Aorta (tissue), 5 donors: ENCODE measurements at regions not wholly inside any gene's neighbourhood (a gene's known extent, or its start where the extent isn't known, plus 50 kb on each side); places are given as distances from the start of the nearest gene placed in this dataset.

Experiments used
- ATAC-seq: fragments of 200-7000 bp; cut with Tn5 transposase; one replicate; pipeline ENCODE4 v1.9.1; 2022; ENCODE audit warnings: moderate library complexity; ENCODE audit not compliant: low FRiP score
- DNase-seq, 2 donors: peaks; one replicate each; pipeline ENCODE4 v3.0.0-alpha.2; 2020
- H3K27ac ChIP-seq, 2 donors: one replicate each; pipeline ENCODE4 v1.5.1; 2013; ENCODE audit warnings: low read length in 2 of 2, mild to moderate bottlenecking in 2 of 2, moderate library complexity in 2 of 2, control low read depth in 1 of 2, inconsistent platforms in 1 of 2, low read depth in 1 of 2
- H3K27me3 ChIP-seq, 2 donors: one replicate each; pipeline ENCODE4 v1.6.1; 2013; ENCODE audit warnings: control low read depth in 1 of 2, low read length in 1 of 2, mild to moderate bottlenecking in 1 of 2, moderate library complexity in 1 of 2; ENCODE audit not compliant: insufficient read depth in 2 of 2, control insufficient read depth in 1 of 2
- H3K36me3 ChIP-seq, 2 donors: one replicate each; pipeline ENCODE4 v1.6.1; 2013; ENCODE audit warnings: control low read depth in 1 of 2, low read length in 1 of 2, mild to moderate bottlenecking in 1 of 2; ENCODE audit not compliant: insufficient read depth in 2 of 2, control insufficient read depth in 1 of 2
- H3K4me1 ChIP-seq, 2 donors: one replicate each; pipeline ENCODE4 v1.6.1; 2013; ENCODE audit warnings: low read length in 2 of 2, control low read depth in 1 of 2, mild to moderate bottlenecking in 1 of 2, moderate library complexity in 1 of 2; ENCODE audit not compliant: insufficient read depth in 2 of 2, control insufficient read depth in 1 of 2
- H3K4me3 ChIP-seq, 2 donors: one replicate each; pipeline ENCODE4 v1.5.1; 2013; ENCODE audit warnings: low read length in 2 of 2, control low read depth in 1 of 2, mild to moderate bottlenecking in 1 of 2
- H3K9me3 ChIP-seq: one replicate; pipeline ENCODE4 v1.6.1; 2013; ENCODE audit warnings: mild to moderate bottlenecking, low read length; ENCODE audit not compliant: control insufficient read depth
- WGBS, 2 donors: extraction: QIAGEN DNeasy Blood & Tissue Kit; methylation state at CpG; one replicate each; pipeline ENCODE4 v1.1.7; 2013; 5-methylcytosine and 5-hydroxymethylcytosine counted together
- intact Hi-C, 2 donors: fragments of 100-400 bp; cut with DNase I; formaldehyde crosslinking; loops; one replicate each; pipeline versions ENCODE4 v1.14.2 to v1.15.0; 2022
- donor health status: healthy with polysubstance abuse.
- donor health status: Bipolar disorder and iron deficiency.
- donor health status: DM: no; HTN: no; CAD: no.
- donor health status: DM: no; HTN: no; CAD: no.
- donor health status: DM: yes; HTN: yes; CAD: no.

DNA sequence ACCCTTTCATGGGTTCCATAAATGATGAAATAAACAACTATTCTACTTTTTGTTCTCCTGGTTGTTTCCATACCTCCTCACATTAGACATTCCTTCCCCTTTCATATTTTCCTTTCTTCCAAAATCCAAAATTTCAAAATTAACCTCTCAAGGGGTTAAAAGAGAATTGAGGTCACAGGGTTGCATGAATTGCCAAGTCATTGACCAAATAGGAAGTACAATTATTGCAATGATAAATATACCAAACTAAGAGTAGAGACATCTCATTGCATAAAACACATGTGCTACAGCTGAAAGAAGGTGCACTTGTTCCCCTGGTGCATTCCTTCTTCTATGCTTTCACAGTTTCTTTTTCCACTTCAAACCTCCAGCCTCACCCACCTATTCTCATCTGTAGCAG is 136.1 kb downstream of the KCTD12 start:
- Histone ChIP-seq H3K9me3 (no peaks in the 10 kb centered on the region), H3K4me1 (no peaks in the 10 kb centered on the region), H3K27me3 (no peaks in the 10 kb centered on the region), H3K36me3 (no peaks in the 10 kb centered on the region), H3K27ac (no peak overlapping the region), H3K4me3 (no peak overlapping the region)
- ATAC-seq: no peak
- no peak for DNase-seq
- intact Hi-C loops: no loop called here

DNA sequence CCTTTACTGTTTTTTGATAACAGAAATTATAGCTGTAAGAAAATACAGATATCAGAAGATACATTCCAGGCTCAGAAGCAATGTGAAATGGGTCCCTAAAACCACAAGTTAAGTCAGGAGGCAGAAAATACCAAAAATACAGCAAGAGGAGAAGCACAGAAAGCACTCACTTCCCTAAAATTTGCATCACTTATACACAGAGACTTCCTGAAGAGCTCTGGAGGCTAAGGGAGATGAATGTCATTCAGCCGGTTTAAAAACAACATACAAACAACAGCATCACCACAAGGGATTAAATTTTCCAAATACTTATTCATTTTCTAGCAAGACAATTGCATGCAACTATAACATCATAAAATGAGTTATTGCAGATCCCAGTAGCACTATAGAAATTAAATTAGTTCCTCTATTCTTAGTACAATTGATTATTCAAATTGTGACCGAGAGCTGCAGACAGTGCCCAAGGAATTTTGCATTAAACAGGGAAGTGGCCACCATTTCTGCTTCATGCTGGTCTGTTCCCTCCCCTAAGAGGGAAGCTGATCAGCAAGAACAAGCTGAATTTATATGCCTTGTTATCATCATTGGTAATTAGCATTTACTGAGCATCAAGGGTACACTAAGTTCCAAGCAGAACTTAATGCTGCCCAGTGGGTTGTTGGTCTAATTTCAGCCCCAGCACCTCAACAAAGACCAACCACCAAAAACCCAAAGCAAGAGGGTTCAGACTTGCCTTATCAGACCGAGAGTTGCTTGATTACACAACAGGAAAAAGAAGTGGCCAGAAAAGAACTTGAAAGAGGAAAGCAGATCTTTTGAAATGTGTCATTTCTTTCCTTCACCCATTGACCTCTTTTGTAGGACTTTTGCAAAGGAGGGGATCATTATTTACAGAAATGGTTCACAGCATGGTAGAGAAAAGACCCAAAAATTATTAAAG is 140.7 kb downstream of the KCTD12 start:
- DNase-seq: no peak
- H3K4me3 ChIP-seq: no peak overlapping the region
- H3K36me3 ChIP-seq: no peaks in the 10 kb centered on the region
- intact Hi-C loops: no loop called here
- no peaks in the 10 kb centered on the region for H3K4me1 ChIP-seq
- H3K27me3 ChIP-seq: no peaks in the 10 kb centered on the region
- no peak overlapping the region for H3K27ac ChIP-seq
- H3K9me3 ChIP-seq: peaks cover 8% of the 10 kb centered on the region
- 54 to 67% methylated on average over 3 of the region's 3 CpGs for WGBS, 2 donors
- no peak for ATAC-seq

DNA sequence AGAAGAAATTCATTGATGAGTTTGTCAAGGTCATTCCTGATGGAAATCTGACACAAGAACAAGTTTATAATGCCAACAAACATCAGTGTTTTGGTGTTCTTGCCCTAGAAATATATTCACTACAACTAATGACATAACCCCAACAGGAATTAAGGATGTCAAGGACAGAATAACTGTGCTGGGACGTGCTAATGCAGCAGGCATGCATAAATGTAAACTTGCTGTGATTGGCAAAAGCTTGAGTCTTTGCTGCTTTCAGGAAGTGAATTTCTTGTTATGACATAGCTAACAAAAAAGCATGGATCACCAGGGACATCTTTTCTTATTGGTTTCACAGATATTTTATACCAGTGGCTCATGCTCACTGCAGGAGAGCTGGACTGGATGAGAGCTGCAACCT is 144.6 kb downstream of the KCTD12 start:
- H3K27me3 ChIP-seq: no peaks in the 10 kb centered on the region
- H3K4me3 ChIP-seq: no peak overlapping the region
- no peaks in the 10 kb centered on the region for H3K36me3 ChIP-seq
- intact Hi-C loops: no loop called here
- WGBS, 2 donors: 41 to 86% methylated on average over 1 of the region's 1 CpG
- ATAC-seq (no peak), DNase-seq (no peak)
- no peaks in the 10 kb centered on the region for H3K4me1 ChIP-seq
- H3K9me3 ChIP-seq: peaks cover 8% of the 10 kb centered on the region
- H3K27ac ChIP-seq: no peak overlapping the region

DNA sequence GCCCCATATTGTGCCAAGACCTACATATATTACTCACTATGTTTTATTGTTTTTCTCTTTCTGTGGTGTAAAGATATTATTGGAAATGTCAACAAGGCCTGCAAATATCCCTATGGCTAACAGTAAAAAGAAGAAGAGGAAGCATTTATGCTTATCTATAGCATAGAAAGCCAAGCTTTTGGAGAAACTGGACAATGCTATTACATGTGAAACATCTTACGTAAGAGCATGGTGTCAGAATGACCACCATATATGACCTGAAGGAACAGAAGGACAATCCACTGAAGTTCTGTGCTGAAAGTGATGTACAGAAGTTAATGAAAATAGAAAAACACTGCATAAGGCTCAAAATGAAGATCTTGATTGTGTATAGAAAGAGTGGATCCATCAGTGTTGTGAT is 145.2 kb downstream of the KCTD12 start:
- intact Hi-C loops: no loop called here
- Histone ChIP-seq H3K36me3 (no peaks in the 10 kb centered on the region), H3K27me3 (no peaks in the 10 kb centered on the region), H3K4me3 (no peak overlapping the region), H3K27ac (no peak overlapping the region), H3K9me3 (peaks cover 8% of the 10 kb centered on the region), H3K4me1 (no peaks in the 10 kb centered on the region)
- ATAC-seq (no peak), DNase-seq (no peak)
- WGBS, 2 donors: 95 to 97% methylated on average over 1 of the region's 1 CpG

DNA sequence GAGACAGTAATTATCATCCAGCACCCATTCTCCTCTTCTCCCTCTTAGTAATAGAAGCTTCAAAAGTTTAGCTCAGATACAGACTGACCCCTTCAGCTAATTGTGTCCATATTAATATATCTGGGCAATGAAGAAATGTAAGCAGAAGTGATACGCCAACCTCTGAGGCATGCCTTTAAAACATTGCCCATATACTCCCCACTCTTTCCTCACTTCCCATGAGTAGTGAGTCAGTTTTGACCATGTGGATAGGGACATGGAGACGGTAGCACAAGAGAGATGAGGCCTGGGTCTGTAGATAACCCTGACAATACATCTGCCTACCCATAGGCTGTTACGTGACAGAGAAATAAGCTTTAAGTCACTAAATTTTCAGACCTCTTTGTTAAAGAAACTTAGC is 147.6 kb downstream of the KCTD12 start:
- intact Hi-C loops: no loop called here
- H3K36me3 ChIP-seq: no peaks in the 10 kb centered on the region
- H3K9me3 ChIP-seq: peaks cover 7% of the 10 kb centered on the region
- H3K27ac ChIP-seq: no peak overlapping the region
- WGBS, 2 donors: 94% methylated on average over 3 of the region's 3 CpGs
- H3K4me3 ChIP-seq: no peak overlapping the region
- ATAC-seq: no peak
- H3K4me1 ChIP-seq: no peaks in the 10 kb centered on the region
- DNase-seq: no peak
- no peaks in the 10 kb centered on the region for H3K27me3 ChIP-seq

DNA sequence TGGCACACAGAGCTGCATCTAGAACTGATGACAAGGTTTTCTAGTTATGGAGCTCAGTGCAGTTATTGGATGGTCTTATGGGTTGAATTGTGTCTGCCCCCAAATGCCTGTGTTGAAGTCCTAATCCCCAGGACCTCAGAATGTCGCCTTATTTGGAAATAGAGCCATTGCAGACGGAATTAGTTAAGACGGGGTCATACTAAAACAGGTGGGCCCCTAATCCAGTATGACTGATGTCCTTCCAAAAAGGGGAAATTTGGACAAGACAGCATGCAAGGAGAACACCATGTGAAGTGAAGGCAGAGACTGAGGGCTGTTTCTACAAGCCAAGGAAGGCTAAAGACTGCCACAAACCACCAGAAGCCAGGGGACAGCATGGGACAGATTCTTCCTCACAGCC is 148.7 kb downstream of the KCTD12 start:
- 96 to 97% methylated on average over 3 of the region's 3 CpGs for WGBS, 2 donors
- H3K4me3 ChIP-seq: no peak overlapping the region
- peaks cover 5% of the 10 kb centered on the region for H3K9me3 ChIP-seq

DNA sequence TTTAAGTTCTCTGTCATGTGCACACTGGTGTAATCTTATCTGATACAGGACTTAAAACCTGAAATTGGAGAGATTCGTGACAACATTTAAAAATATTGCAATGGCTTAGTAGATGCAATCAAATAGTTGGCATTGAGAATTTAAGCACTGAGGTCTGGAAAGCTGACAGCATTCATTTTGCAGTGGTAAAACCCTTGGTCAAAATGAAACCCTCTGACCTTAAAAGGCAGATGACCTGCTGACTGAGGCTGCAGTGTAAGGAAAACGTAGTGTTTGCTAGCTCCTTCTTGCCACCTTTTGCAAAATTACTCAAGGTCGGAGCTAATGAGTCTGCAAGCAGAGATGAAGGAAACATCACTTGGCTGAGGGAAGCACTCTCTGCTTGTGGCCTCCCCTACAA is 150.6 kb downstream of the KCTD12 start:
- Histone ChIP-seq H3K4me3 (no peak overlapping the region), H3K9me3 (no peaks in the 10 kb centered on the region), H3K27ac (no peak overlapping the region), H3K27me3 (no peaks in the 10 kb centered on the region), H3K4me1 (peaks cover 0 to 1% of the 10 kb centered on the region in 2 donors), H3K36me3 (peaks cover 0 to 2% of the 10 kb centered on the region in 2 donors)
- WGBS, 2 donors: 74 to 80% methylated on average over 3 of the region's 3 CpGs
- intact Hi-C loops: no loop called here
- ATAC-seq: no peak
- no peak for DNase-seq

More for the DNA sequence above, 148.7 kb downstream of the KCTD12 start:
- H3K36me3 ChIP-seq: no peaks in the 10 kb centered on the region
- intact Hi-C loops: no loop called here
- H3K27ac ChIP-seq: no peak overlapping the region
- no peak for DNase-seq
- no peaks in the 10 kb centered on the region for H3K4me1 ChIP-seq
- no peak for ATAC-seq
- no peaks in the 10 kb centered on the region for H3K27me3 ChIP-seq

DNA sequence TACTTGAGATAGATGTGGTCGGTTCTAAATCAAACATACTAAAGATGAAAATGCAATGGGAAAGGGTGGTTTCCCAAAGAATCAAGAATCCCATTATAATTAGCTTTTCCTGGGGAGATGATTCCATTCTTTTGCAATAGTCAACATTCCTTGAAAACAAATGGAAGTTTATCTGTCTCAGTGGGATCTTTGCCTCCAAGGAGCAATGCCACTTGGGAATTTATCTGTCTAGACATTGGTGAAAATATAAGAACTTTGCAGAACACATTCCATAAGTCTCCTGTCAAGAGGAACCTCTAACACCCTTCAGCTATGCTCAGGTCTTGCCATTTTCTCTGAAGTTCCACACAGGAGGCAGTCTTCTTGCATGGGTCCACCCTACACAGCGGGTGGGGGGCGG is 152.5 kb downstream of the KCTD12 start:
- peaks cover 0 to 1% of the 10 kb centered on the region in 2 donors for H3K4me1 ChIP-seq
- H3K27me3 ChIP-seq: no peaks in the 10 kb centered on the region
- intact Hi-C loops: no loop called here
- H3K27ac ChIP-seq: no peak overlapping the region
- peaks cover 0 to 2% of the 10 kb centered on the region in 2 donors for H3K36me3 ChIP-seq
- DNase-seq (no peak), ATAC-seq (no peak)
- H3K9me3 ChIP-seq: no peaks in the 10 kb centered on the region
- H3K4me3 ChIP-seq: no peak overlapping the region
- WGBS, 2 donors: 84 to 86% methylated on average over 3 of the region's 3 CpGs

DNA sequence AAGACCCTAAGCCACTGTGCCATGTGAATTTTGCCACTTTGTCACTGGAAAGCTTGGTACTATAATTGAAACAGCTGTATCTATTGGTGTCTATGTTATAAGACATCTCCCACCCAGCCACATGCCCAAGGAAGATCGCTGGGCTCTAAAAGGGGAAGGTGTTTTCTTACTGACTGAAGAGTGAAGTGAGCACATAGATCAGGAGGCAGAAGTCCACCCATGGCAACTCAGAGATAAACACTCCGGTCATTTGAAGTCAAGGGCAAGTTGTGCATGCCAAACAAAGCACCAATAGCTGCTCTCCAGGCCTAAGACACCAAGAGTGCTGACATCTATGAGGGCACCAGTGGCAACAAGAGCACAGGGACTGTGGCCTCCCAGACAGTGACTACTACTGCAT is 153.8 kb downstream of the KCTD12 start:
- WGBS, 2 donors: 77 to 80% methylated on average over 2 of the region's 2 CpGs
- intact Hi-C loops: no loop called here
- Histone ChIP-seq H3K9me3 (no peaks in the 10 kb centered on the region), H3K27me3 (no peaks in the 10 kb centered on the region), H3K36me3 (peaks cover 0 to 2% of the 10 kb centered on the region in 2 donors), H3K4me1 (peaks cover 0 to 1% of the 10 kb centered on the region in 2 donors), H3K4me3 (no peak overlapping the region), H3K27ac (no peak overlapping the region)
- no peak for DNase-seq
- no peak for ATAC-seq
